Astrocyte (in vitro differentiated cells and primary cell): ENCODE measurements at regions not wholly inside any gene's neighbourhood (a gene's known extent, or its start where the extent isn't known, plus 50 kb on each side); places are given as distances from the start of the nearest gene placed in this dataset.

Experiments used
- DNase-seq: peaks from one replicate; pipeline ENCODE4 v3.0.0-alpha.2; 2010; ENCODE audit warnings: low read depth
- FAIRE-seq: peaks from 2 replicates; lab custom pipeline; 2011; peaks lifted over from hg19 to GRCh38; lab: Jason Lieb, UNC
- H2AFZ ChIP-seq: 2 replicates; pipeline ENCODE4 v1.6.0; 2012; ENCODE audit warnings: low read depth, low read length, inconsistent platforms
- H3K27ac ChIP-seq: 2 replicates; pipeline ENCODE4 v1.5.1; 2011; ENCODE audit warnings: low read depth, low read length, inconsistent platforms
- H3K27me3 ChIP-seq: 2 replicates; pipeline ENCODE4 v1.6.0; 2011; ENCODE audit warnings: low read length, inconsistent platforms; ENCODE audit not compliant: insufficient read depth
- H3K36me3 ChIP-seq: 2 replicates; pipeline ENCODE4 v1.5.1; 2011; ENCODE audit warnings: low read length, inconsistent platforms; ENCODE audit not compliant: insufficient read depth
- H3K4me1 ChIP-seq: 2 replicates; pipeline ENCODE4 v1.5.1; 2011; ENCODE audit warnings: low read length, inconsistent platforms; ENCODE audit not compliant: insufficient read depth
- H3K4me2 ChIP-seq: 2 replicates; pipeline ENCODE4 v1.6.0; 2012; ENCODE audit warnings: low read length, inconsistent platforms
- H3K4me3 ChIP-seq: 2 replicates; pipeline ENCODE4 v1.5.1; 2011; ENCODE audit warnings: low read depth, mild to moderate bottlenecking, low read length, inconsistent platforms; ENCODE audit not compliant: insufficient read depth
- H3K79me2 ChIP-seq: 2 replicates; pipeline ENCODE4 v1.6.0; 2012; ENCODE audit warnings: mild to moderate bottlenecking, low read length, inconsistent platforms; ENCODE audit not compliant: insufficient read depth
- H3K9ac ChIP-seq: 2 replicates; pipeline ENCODE4 v1.6.0; 2012; ENCODE audit warnings: mild to moderate bottlenecking, low read length, inconsistent platforms
- H3K9me3 ChIP-seq: 2 replicates; pipeline ENCODE4 v1.5.1; 2012; ENCODE audit warnings: low read depth, mild to moderate bottlenecking, low read length, inconsistent platforms; ENCODE audit not compliant: insufficient read depth
- H4K20me1 ChIP-seq: 2 replicates; pipeline ENCODE4 v1.6.0; 2012; ENCODE audit warnings: low read length, inconsistent platforms; ENCODE audit not compliant: insufficient read depth
- H3K27ac Mint-ChIP-seq: one replicate; pipeline ENCODE4 v1.8.0; 2021; ENCODE audit warnings: mild to moderate bottlenecking, mixed read lengths; ENCODE audit not compliant: unreplicated experiment
- H3K27me3 Mint-ChIP-seq: one replicate; pipeline ENCODE4 v1.8.0; 2021; ENCODE audit warnings: low read depth, mixed read lengths; ENCODE audit not compliant: unreplicated experiment
- H3K36me3 Mint-ChIP-seq: one replicate; pipeline ENCODE4 v1.8.0; 2021; ENCODE audit warnings: low read depth, mixed read lengths; ENCODE audit not compliant: unreplicated experiment
- H3K4me1 Mint-ChIP-seq: one replicate; pipeline ENCODE4 v1.8.0; 2021; ENCODE audit warnings: low read depth, mixed read lengths; ENCODE audit not compliant: unreplicated experiment
- H3K4me3 Mint-ChIP-seq: one replicate; pipeline ENCODE4 v1.8.0; 2021; ENCODE audit warnings: mild to moderate bottlenecking, moderate library complexity, mixed read lengths; ENCODE audit not compliant: unreplicated experiment
- H3K9me3 Mint-ChIP-seq: one replicate; pipeline ENCODE4 v1.8.0; 2021; ENCODE audit warnings: mild to moderate bottlenecking, mixed read lengths; ENCODE audit not compliant: unreplicated experiment
- EZH2 ChIP-seq: IDR thresholded peaks from 2 replicates; pipeline ENCODE4 v1.6.1; 2012; ENCODE audit warnings: mild to moderate bottlenecking, low read length, inconsistent platforms; ENCODE audit not compliant: insufficient read depth
- TF ChIP-seq, protein P1 (sequence below): IDR thresholded peaks from 2 replicates; pipeline ENCODE4 v1.5.1; 2011; ENCODE audit warnings: low read depth, mild to moderate bottlenecking, inconsistent platforms, low read length, moderate library complexity; ENCODE audit not compliant: insufficient read depth

DNA sequence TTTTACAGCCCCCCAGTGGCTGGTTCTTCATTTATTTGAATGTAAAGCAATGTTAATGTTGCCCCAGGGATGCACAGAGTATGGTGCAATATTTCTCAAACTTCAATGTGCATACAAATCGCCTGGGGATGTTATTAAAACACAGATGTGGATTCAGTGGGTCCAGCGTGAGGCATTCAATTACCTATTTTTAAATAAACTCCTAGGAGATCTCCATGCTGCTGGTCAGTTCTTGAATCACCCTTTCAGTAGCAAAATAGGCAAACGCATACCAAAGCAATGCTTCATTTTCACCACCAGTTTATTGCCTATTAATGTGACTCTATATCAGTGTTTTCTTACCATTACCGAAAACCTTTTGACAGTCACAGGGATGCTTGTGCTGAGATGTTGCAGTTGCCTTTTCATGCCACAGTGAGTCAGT, 530.7 kb downstream of the CBLN2 start:
- H3K9me3 Mint-ChIP-seq = peaks cover 7% of the 10 kb centered on the region
- Histone ChIP-seq H3K4me2 (peak overlapping the region; percentile 41), H3K79me2 (no peaks in the 10 kb centered on the region), H3K9ac (no peak overlapping the region), H3K4me1 (no peaks in the 10 kb centered on the region), H3K27me3 (no peaks in the 10 kb centered on the region), H3K4me3 (no peak overlapping the region), H2AFZ (no peak overlapping the region), H3K36me3 (no peaks in the 10 kb centered on the region), H4K20me1 (no peaks in the 10 kb centered on the region), H3K27ac (no peak overlapping the region), H3K9me3 (no peaks in the 10 kb centered on the region)
- DNase-seq (no peak), FAIRE-seq (no peak)
- no peaks in the 10 kb centered on the region for H3K36me3 Mint-ChIP-seq
- no peak overlapping the region for H3K27ac Mint-ChIP-seq
- H3K27me3 Mint-ChIP-seq = no peaks in the 10 kb centered on the region
- TF ChIP-seq EZH2 = no peak
- no peak overlapping the region for H3K4me3 Mint-ChIP-seq
- no peaks in the 10 kb centered on the region for H3K4me1 Mint-ChIP-seq

DNA sequence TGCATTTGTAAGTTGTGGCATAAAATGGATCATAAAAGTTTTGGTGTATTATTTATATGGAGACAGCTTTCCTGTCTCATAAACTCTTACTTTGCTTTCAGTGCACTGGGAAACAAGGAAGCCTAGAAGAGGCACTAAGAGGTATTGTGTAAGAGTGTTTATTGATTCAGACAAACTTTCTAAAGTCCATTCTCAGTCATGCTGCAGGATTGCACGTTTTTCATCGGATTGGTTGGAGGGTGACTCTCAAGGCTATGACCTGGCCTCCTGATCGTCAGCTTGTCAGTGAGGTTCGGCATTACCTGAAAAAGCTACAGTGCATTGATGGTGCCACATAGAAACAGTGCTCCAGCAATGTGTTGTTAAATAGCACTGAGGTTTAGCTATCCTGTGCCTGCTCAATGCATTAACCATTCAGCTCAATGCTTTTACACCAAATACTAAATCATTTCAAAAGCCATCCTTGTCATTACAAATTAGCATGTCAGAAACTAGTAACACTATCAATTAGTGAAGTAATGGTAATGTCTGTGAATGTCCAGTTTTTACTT, 545.5 kb downstream of the CBLN2 start:
- H3K4me3 Mint-ChIP-seq = no peak overlapping the region
- Histone ChIP-seq H3K36me3 (no peaks in the 10 kb centered on the region), H3K4me3 (no peak overlapping the region), H3K79me2 (no peaks in the 10 kb centered on the region), H3K4me1 (no peaks in the 10 kb centered on the region), H3K27me3 (no peaks in the 10 kb centered on the region), H3K4me2 (no peak overlapping the region), H3K9me3 (no peaks in the 10 kb centered on the region), H3K27ac (no peak overlapping the region), H3K9ac (no peak overlapping the region), H4K20me1 (no peaks in the 10 kb centered on the region), H2AFZ (no peak overlapping the region)
- FAIRE-seq (no peak), DNase-seq (no peak)
- TF ChIP-seq, protein P1, sequence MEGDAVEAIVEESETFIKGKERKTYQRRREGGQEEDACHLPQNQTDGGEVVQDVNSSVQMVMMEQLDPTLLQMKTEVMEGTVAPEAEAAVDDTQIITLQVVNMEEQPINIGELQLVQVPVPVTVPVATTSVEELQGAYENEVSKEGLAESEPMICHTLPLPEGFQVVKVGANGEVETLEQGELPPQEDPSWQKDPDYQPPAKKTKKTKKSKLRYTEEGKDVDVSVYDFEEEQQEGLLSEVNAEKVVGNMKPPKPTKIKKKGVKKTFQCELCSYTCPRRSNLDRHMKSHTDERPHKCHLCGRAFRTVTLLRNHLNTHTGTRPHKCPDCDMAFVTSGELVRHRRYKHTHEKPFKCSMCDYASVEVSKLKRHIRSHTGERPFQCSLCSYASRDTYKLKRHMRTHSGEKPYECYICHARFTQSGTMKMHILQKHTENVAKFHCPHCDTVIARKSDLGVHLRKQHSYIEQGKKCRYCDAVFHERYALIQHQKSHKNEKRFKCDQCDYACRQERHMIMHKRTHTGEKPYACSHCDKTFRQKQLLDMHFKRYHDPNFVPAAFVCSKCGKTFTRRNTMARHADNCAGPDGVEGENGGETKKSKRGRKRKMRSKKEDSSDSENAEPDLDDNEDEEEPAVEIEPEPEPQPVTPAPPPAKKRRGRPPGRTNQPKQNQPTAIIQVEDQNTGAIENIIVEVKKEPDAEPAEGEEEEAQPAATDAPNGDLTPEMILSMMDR = no peak
- no peak for TF ChIP-seq EZH2
- no peaks in the 10 kb centered on the region for H3K36me3 Mint-ChIP-seq
- no peak overlapping the region for H3K27ac Mint-ChIP-seq
- peaks cover 2% of the 10 kb centered on the region for H3K9me3 Mint-ChIP-seq
- no peaks in the 10 kb centered on the region for H3K27me3 Mint-ChIP-seq
- no peaks in the 10 kb centered on the region for H3K4me1 Mint-ChIP-seq

- no peak overlapping the region for H3K4me2 ChIP-seq
- H3K4me3 ChIP-seq = no peak overlapping the region
- no peaks in the 10 kb centered on the region for H3K9me3 ChIP-seq
- H3K9ac ChIP-seq = no peak overlapping the region
- H3K36me3 ChIP-seq = no peaks in the 10 kb centered on the region
- DNase-seq = no peak
- TF ChIP-seq, protein P1 = no peak
- no peak for TF ChIP-seq EZH2
- H3K4me3 Mint-ChIP-seq = no peak overlapping the region
- no peaks in the 10 kb centered on the region for H3K36me3 Mint-ChIP-seq
- no peak overlapping the region for H3K27ac Mint-ChIP-seq
- H4K20me1 ChIP-seq = no peaks in the 10 kb centered on the region
- H2AFZ ChIP-seq = no peak overlapping the region
- no peak overlapping the region for H3K27ac ChIP-seq
- no peaks in the 10 kb centered on the region for H3K79me2 ChIP-seq
- no peaks in the 10 kb centered on the region for H3K27me3 Mint-ChIP-seq
- H3K27me3 ChIP-seq = no peaks in the 10 kb centered on the region
- H3K4me1 Mint-ChIP-seq = no peaks in the 10 kb centered on the region
- H3K4me1 ChIP-seq = no peaks in the 10 kb centered on the region
- peaks cover 2% of the 10 kb centered on the region for H3K9me3 Mint-ChIP-seq
- no peak for FAIRE-seq
Measured at GRCh38 chr18:71995904-71996465, 548.2 kb downstream of the CBLN2 start.
